ENCODE measurements at regions not wholly inside any gene's neighbourhood (a gene's known extent, or its start where the extent isn't known, plus 50 kb on each side); places are given as distances from the start of the nearest gene placed in this dataset.

DNA sequence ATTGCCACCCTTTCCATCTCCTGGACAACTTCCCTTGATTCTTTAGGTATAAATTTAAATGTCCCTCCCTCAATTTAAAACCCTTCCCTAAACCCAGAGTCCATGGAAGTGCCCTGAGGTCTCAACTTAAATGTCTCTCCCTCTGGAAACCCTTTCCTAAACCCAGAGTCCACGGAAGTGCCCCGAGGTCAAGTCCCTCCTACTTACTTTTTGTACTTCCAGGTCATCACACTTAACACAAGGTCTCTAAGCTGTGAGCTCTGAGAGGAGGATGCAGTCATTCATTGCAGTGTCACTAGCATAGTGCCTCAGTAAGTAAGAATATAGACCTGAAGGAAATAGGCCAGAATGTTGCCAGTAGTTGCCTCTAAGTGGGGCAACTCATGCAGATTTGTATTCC lies 78.2 kb upstream of the BNC1 start:
- no peak for DNase-seq (ENCODE audit: low spot score)
- no peak overlapping the region for H3K27ac ChIP-seq
- TF ChIP-seq, protein P1, sequence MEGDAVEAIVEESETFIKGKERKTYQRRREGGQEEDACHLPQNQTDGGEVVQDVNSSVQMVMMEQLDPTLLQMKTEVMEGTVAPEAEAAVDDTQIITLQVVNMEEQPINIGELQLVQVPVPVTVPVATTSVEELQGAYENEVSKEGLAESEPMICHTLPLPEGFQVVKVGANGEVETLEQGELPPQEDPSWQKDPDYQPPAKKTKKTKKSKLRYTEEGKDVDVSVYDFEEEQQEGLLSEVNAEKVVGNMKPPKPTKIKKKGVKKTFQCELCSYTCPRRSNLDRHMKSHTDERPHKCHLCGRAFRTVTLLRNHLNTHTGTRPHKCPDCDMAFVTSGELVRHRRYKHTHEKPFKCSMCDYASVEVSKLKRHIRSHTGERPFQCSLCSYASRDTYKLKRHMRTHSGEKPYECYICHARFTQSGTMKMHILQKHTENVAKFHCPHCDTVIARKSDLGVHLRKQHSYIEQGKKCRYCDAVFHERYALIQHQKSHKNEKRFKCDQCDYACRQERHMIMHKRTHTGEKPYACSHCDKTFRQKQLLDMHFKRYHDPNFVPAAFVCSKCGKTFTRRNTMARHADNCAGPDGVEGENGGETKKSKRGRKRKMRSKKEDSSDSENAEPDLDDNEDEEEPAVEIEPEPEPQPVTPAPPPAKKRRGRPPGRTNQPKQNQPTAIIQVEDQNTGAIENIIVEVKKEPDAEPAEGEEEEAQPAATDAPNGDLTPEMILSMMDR (IDR thresholded peaks at IDR 0.05): no peak
- H3K4me3 ChIP-seq: no peak overlapping the region

DNA sequence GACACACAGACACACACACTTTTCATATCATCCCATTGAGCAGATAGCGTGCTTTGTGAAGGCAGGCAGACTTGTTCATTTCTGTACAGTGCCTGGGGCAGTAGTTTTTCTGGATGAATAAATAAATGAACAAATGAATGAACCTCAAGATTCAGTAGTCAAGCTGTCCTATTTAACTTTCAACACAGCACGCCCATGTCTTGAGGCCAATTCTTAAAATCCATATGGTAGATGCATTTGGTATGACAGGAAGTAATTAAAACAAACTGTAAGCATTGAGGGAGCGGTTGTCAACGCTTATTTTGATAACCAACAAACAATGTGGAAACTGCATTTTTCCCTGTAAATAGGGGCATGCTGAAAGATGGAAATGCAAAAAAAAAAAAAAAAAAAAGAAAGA lies 80.0 kb upstream of the BNC1 start:
- TF ChIP-seq, protein P1 (IDR thresholded peaks at IDR 0.05): no peak
- Histone ChIP-seq H3K27ac (no peak overlapping the region), H3K4me3 (no peak overlapping the region)
- DNase-seq (ENCODE audit: low spot score): no peak

DNA sequence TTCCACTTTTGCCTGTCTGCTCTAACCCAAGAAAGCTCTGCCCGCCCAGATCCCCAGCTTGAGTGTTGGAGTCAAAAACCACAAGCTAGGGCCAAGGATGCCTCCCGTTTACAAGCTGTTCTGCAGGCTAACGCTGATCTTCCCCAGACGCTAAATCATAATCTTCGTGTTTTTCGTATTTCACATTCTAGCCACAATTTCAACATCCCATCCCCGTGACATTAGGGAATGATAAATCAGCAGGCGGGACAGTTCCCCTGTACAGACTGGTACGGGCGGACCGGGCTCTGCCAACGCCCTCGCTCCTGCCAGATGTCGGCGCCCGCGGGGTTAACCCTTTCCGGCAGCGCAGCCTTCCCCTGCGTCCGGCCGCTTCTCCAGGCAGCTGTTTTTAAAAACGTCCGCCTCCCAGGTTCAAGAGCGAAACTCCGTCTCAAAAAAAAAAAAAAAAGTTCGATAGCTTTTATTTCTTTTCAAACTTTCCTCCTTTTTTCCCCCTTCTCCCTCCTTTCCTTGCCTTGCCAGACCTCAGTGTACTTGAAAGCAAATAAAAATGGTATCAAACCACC lies 81.0 kb upstream of the BNC1 start:
- TF ChIP-seq, protein P1 (IDR thresholded peaks at IDR 0.05): no peak
- peak overlapping the region; percentile 67 for H3K4me3 ChIP-seq

DNA sequence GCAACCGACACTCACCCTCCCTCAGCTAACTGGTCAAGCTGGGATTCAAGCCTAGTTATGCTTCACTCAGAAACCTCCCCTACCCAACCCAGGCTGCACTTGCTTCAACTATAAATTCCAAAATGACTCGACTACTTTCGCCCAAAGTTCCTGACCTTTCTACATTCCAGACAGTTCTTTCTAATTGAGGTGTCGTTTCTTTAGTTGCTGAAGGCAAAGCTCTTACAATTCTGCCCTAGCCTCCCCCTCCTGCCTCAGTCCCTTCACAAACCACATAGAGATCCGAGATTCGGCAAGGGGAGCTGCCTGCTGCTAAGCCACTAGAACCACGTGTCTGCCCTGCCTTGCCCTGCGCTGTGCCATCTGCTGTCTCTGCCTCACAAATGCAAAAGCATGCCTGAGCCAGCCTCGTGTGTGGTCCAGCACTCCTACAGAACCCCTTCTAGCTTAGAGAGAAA lies 74.7 kb upstream of the SH3GL3 start:
- Histone ChIP-seq H3K27ac (no peak overlapping the region), H3K4me3 (no peak overlapping the region)
- TF ChIP-seq, protein P1 (IDR thresholded peaks at IDR 0.05): no peak
- no peak for DNase-seq (ENCODE audit: low spot score)

More for the DNA sequence above, 81.0 kb upstream of the BNC1 start:
- no peak for DNase-seq (ENCODE audit: low spot score)
- H3K27ac ChIP-seq: no peak overlapping the region

DNA sequence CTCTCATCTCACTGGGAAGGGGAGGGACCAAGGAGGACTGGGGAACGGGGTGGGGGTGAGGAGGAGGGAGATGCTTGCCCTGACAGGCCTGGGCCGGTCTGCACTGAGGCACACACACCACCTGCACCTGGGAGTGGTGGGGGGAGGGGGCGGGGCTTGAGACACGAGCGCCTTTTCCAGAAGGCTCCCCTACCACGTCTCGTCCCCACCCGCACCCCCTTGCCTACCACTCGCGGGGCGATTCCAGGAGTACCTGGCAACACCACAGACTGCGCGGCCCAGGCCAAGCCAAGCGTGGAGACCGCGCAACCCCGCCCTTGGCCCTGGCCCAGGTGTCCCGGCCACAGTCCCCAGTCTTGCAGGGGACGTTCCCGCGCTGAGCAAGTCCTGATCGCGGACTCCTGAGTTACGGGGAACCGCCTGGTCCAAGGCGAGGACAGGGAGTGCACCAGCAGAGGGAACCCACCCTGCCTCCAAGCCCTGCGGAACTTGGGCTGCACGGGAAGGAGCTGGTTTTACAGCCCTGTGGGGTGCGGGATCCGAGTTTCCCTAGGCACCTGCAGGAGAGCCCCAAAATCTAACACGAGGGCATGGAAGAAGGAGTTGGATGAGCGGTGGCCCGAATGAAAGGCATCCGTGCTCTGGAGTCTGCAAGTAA lies 68.1 kb upstream of the SH3GL3 start:
- Histone ChIP-seq H3K27ac (no peak overlapping the region), H3K4me3 (no peak overlapping the region)
- DNase-seq (ENCODE audit: low spot score): no peak
- TF ChIP-seq, protein P1 (IDR thresholded peaks at IDR 0.05): no peak

DNA sequence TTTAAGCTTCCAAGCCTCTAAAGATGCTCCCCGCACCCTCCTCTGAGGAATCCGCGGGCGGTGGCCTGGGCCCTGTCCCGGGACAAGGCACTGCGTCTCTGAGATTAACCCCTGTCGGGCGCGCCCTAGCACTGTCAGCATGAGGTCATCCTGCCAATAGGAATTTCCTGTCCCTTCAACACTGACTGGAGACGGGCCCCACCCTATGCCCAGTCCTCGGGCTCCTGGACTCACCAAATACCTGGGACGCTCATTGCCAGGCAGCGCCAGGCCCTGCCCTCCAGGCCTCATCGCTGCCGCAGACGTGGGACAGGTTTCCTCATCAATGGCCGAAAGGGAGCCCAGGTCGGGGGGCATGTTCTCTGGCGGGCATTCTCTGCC lies 67.6 kb upstream of the SH3GL3 start:
- Histone ChIP-seq H3K27ac (no peak overlapping the region), H3K4me3 (no peak overlapping the region)

More for the DNA sequence above, 67.6 kb upstream of the SH3GL3 start:
- TF ChIP-seq, protein P1 (IDR thresholded peaks at IDR 0.05): no peak
- DNase-seq (ENCODE audit: low spot score): no peak
